ENCODE measurements at regions not wholly inside any gene's neighbourhood (a gene's known extent, or its start where the extent isn't known, plus 50 kb on each side); places are given as distances from the start of the nearest gene placed in this dataset.
"Not testable (repeated sequence)": the region's sequence is repeated elsewhere in the genome, so short reads cannot be mapped to it uniquely, and the experiment has no call there.

- no peaks in the 10 kb centered on the region for H3K36me3 ChIP-seq (ENCODE audit: control insufficient read depth, insufficient read depth, low read length)
- no peak for DNase-seq (ENCODE audit: low read depth in 4 of 6, low spot score in 6 of 6)
- 84% methylated on average over 9 of the region's 9 CpGs for WGBS (ENCODE audit: insufficient coverage)
- H3K4me3 ChIP-seq (ENCODE audit: low read depth, low read length): no peak overlapping the region
- no peaks in the 10 kb centered on the region for H3K4me1 ChIP-seq (ENCODE audit: control insufficient read depth, insufficient read depth, low read length)
- no peak overlapping the region for H3K27ac ChIP-seq (ENCODE audit: low read depth, low read length)
- H3K9me3 ChIP-seq (ENCODE audit: control insufficient read depth, insufficient read depth, low read length): no peaks in the 10 kb centered on the region
- H3K27me3 ChIP-seq (ENCODE audit: control insufficient read depth, insufficient read depth, low read length): no peaks in the 10 kb centered on the region
Measured at GRCh38 chr10:35882422-35883150, 240.5 kb upstream of the FZD8 start.

GRCh38 chr10:35881320-35881719 lies 239.2 kb upstream of the FZD8 start:
- no CpG with 5 or more reads among the region's 2 CpGs for WGBS (ENCODE audit: insufficient coverage)
- no peak overlapping the region for H3K27ac ChIP-seq (ENCODE audit: low read depth, low read length)
- H3K9me3 ChIP-seq (ENCODE audit: control insufficient read depth, insufficient read depth, low read length): no peaks in the 10 kb centered on the region
- H3K4me3 ChIP-seq (ENCODE audit: low read depth, low read length): no peak overlapping the region
- DNase-seq (ENCODE audit: low read depth in 4 of 6, low spot score in 6 of 6): no peak
- H3K27me3 ChIP-seq (ENCODE audit: control insufficient read depth, insufficient read depth, low read length): no peaks in the 10 kb centered on the region
- H3K36me3 ChIP-seq (ENCODE audit: control insufficient read depth, insufficient read depth, low read length): no peaks in the 10 kb centered on the region
- no peaks in the 10 kb centered on the region for H3K4me1 ChIP-seq (ENCODE audit: control insufficient read depth, insufficient read depth, low read length)

DNA sequence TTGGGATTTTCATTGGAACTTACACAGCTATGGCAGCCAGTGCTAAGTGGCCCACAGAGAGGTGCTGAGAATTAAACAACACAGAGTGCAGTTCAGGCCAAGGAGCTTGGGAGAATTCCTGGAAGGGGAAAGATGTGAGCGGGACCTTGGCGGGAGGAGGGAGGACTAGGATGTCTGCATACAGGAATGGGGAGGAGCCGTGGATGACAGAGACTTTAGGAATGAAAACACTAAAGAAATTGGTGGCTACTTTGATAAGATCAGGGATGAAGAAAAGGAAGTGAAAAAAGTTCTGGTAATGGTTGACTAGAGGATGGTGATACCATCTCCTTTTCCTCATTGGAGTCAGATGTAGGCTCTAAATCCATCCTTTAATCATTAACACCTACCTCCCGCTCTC lies 234.2 kb upstream of the FZD8 start:
- DNase-seq (ENCODE audit: low read depth in 4 of 6, low spot score in 6 of 6): no peak
- H3K4me3 ChIP-seq (ENCODE audit: low read depth, low read length): no peak overlapping the region
- H3K36me3 ChIP-seq (ENCODE audit: control insufficient read depth, insufficient read depth, low read length): no peaks in the 10 kb centered on the region
- 85% methylated on average over 3 of the region's 4 CpGs for WGBS (ENCODE audit: insufficient coverage)
- H3K27me3 ChIP-seq (ENCODE audit: control insufficient read depth, insufficient read depth, low read length): no peaks in the 10 kb centered on the region
- peaks cover 4% of the 10 kb centered on the region for H3K4me1 ChIP-seq (ENCODE audit: control insufficient read depth, insufficient read depth, low read length)
- no peaks in the 10 kb centered on the region for H3K9me3 ChIP-seq (ENCODE audit: control insufficient read depth, insufficient read depth, low read length)
- H3K27ac ChIP-seq (ENCODE audit: low read depth, low read length): no peak overlapping the region

GRCh38 chr10:35875016-35875676 lies 233.1 kb upstream of the FZD8 start:
- Histone ChIP-seq H3K4me3 (ENCODE audit: low read depth, low read length) (no peak overlapping the region), H3K27ac (ENCODE audit: low read depth, low read length) (no peak overlapping the region), H3K27me3 (ENCODE audit: control insufficient read depth, insufficient read depth, low read length) (no peaks in the 10 kb centered on the region), H3K36me3 (ENCODE audit: control insufficient read depth, insufficient read depth, low read length) (no peaks in the 10 kb centered on the region), H3K4me1 (ENCODE audit: control insufficient read depth, insufficient read depth, low read length) (peaks cover 4% of the 10 kb centered on the region), H3K9me3 (ENCODE audit: control insufficient read depth, insufficient read depth, low read length) (no peaks in the 10 kb centered on the region)
- DNase-seq (ENCODE audit: low read depth in 4 of 6, low spot score in 6 of 6): no peak
- 45% methylated on average over 7 of the region's 10 CpGs for WGBS (ENCODE audit: insufficient coverage)

DNA sequence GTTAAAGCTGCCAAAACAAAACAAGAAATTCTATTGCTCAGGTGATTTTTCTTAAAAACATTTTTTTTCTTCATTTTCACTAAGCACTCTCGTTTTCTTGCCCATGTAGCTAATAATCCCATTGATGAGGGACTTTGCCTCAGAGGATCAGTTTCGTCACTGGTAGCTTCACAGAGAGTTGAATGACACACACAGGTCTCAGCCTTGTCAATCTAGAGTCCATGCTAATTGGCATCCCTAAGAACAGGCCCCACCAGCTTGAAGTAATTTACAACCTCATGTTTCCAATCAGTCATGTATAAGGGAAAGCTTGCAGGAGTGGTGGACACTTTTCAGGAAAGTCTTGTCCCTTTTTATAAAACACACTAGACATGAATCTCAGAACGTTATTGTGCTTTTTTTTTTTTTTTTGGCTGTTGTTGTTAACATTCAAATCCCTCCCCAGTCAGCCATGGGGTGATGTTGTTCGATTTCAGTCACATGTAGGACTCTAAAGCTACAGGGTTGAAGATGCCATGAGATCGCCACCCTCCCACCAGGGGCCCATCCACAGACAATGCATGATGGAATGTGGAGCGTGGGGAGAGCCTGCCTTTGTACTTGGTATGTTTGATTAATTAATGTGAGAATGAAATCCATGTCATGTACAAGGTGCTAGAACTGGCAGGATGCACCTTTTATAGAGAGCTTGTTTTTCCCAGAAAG lies 232.4 kb upstream of the FZD8 start:
- Histone ChIP-seq H3K27me3 (ENCODE audit: control insufficient read depth, insufficient read depth, low read length) (no peaks in the 10 kb centered on the region), H3K9me3 (ENCODE audit: control insufficient read depth, insufficient read depth, low read length) (no peaks in the 10 kb centered on the region), H3K4me1 (ENCODE audit: control insufficient read depth, insufficient read depth, low read length) (peaks cover 4% of the 10 kb centered on the region), H3K27ac (ENCODE audit: low read depth, low read length) (no peak overlapping the region), H3K4me3 (ENCODE audit: low read depth, low read length) (no peak overlapping the region), H3K36me3 (ENCODE audit: control insufficient read depth, insufficient read depth, low read length) (no peaks in the 10 kb centered on the region)
- 81% methylated on average over 2 of the region's 6 CpGs for WGBS (ENCODE audit: insufficient coverage)
- no peak for DNase-seq (ENCODE audit: low read depth in 4 of 6, low spot score in 6 of 6)

- no peaks in the 10 kb centered on the region for H3K36me3 ChIP-seq (ENCODE audit: control insufficient read depth, insufficient read depth, low read length)
- no peak overlapping the region for H3K4me3 ChIP-seq (ENCODE audit: low read depth, low read length)
- no peaks in the 10 kb centered on the region for H3K9me3 ChIP-seq (ENCODE audit: control insufficient read depth, insufficient read depth, low read length)
- H3K4me1 ChIP-seq (ENCODE audit: control insufficient read depth, insufficient read depth, low read length): peaks cover 4% of the 10 kb centered on the region
- 50% methylated on average over 6 of the region's 6 CpGs for WGBS (ENCODE audit: insufficient coverage)
- no peaks in the 10 kb centered on the region for H3K27me3 ChIP-seq (ENCODE audit: control insufficient read depth, insufficient read depth, low read length)
- peak in 2 of 6 donors; percentile 36 to 66 for DNase-seq (ENCODE audit: low read depth in 4 of 6, low spot score in 6 of 6)
- H3K27ac ChIP-seq (ENCODE audit: low read depth, low read length): no peak overlapping the region
Measured at GRCh38 chr10:35872671-35873070, 230.6 kb upstream of the FZD8 start.

DNA sequence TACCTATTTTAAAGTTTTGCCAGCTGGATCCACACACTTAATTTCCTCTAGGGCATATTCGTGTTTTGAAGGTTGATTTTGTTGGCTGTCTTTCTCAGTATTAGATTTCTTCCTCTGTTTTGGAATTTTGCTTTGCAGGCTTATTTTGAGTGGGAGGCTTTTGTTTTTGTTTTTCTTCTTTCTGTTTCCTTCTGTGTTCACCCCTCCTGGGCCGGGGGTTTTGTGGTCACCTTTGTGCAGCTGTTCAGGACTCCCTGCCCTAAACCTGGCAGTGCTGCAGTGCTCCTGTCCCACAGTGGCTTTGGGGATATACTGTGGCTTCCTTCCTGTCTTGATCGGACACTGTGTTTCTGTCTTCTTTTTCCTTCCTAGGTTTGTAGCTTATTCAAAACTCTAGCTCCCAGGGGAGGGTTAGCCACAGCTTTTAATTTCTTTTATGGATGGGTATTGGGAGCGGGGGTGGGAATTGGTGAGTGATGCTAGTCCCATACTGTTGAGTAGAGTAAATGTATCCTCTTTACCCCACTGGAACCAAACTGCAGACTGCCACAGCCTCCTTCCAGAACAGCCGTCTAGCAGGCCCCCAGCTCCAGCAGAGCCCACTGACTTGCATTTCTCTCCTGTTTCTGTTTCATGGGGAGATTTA lies 228.7 kb upstream of the FZD8 start:
- no peak overlapping the region for H3K27ac ChIP-seq (ENCODE audit: low read depth, low read length)
- peak in 1 of 6 donors; percentile 32 for DNase-seq (ENCODE audit: low read depth in 4 of 6, low spot score in 6 of 6)
- 60% methylated on average over 1 of the region's 5 CpGs for whole genome bisulfite sequencing (ENCODE audit: insufficient coverage)
- no peaks in the 10 kb centered on the region for H3K36me3 ChIP-seq (ENCODE audit: control insufficient read depth, insufficient read depth, low read length)
- H3K4me3 ChIP-seq (ENCODE audit: low read depth, low read length): no peak overlapping the region
- no peaks in the 10 kb centered on the region for H3K9me3 ChIP-seq (ENCODE audit: control insufficient read depth, insufficient read depth, low read length)
- peaks cover under 1% of the 10 kb centered on the region for H3K4me1 ChIP-seq (ENCODE audit: control insufficient read depth, insufficient read depth, low read length)
- no peaks in the 10 kb centered on the region for H3K27me3 ChIP-seq (ENCODE audit: control insufficient read depth, insufficient read depth, low read length)

GRCh38 chr10:35858676-35859283 lies 216.7 kb upstream of the FZD8 start:
- not testable (repeated sequence) for H3K9me3 ChIP-seq (ENCODE audit: control insufficient read depth, insufficient read depth, low read length); H3K4me1 ChIP-seq (ENCODE audit: control insufficient read depth, insufficient read depth, low read length); DNase-seq (ENCODE audit: low read depth in 4 of 6, low spot score in 6 of 6); H3K4me3 ChIP-seq (ENCODE audit: low read depth, low read length); H3K27me3 ChIP-seq (ENCODE audit: control insufficient read depth, insufficient read depth, low read length); H3K27ac ChIP-seq (ENCODE audit: low read depth, low read length); H3K36me3 ChIP-seq (ENCODE audit: control insufficient read depth, insufficient read depth, low read length)
- 82% methylated on average over 15 of the region's 25 CpGs for WGBS (ENCODE audit: insufficient coverage)

DNA sequence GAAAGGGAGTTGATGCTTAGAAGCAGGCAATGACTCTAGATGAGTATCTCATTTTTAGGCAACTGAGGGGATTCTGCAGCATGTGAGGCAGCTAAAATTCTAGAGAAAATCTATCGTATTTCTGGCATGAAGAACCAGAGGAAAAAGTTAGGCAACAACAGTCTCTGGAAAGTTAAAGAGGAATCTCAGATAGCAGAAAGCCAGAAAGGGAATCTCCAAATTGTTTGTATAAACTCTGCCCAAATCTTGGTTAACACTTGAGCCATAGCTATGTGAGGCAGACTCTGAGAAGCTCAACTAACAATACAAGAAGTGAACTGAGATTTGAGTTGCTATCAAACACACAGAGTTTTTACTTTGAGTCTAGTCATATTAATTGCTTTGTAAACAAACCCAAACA lies 215.8 kb upstream of the FZD8 start:
- Histone ChIP-seq H3K9me3 (ENCODE audit: control insufficient read depth, insufficient read depth, low read length) (no peaks in the 10 kb centered on the region), H3K27ac (ENCODE audit: low read depth, low read length) (no peak overlapping the region), H3K4me3 (ENCODE audit: low read depth, low read length) (no peak overlapping the region), H3K36me3 (ENCODE audit: control insufficient read depth, insufficient read depth, low read length) (no peaks in the 10 kb centered on the region), H3K27me3 (ENCODE audit: control insufficient read depth, insufficient read depth, low read length) (no peaks in the 10 kb centered on the region), H3K4me1 (ENCODE audit: control insufficient read depth, insufficient read depth, low read length) (no peaks in the 10 kb centered on the region)
- DNase-seq (ENCODE audit: low read depth in 4 of 6, low spot score in 6 of 6): no peak
- WGBS (ENCODE audit: insufficient coverage): no CpG with 5 or more reads among the region's 1 CpG

Measured in spinal cord (tissue), 9 donors.